Right lobe of liver (tissue), 6 donors: ENCODE measurements at regions not wholly inside any gene's neighbourhood (a gene's known extent, or its start where the extent isn't known, plus 50 kb on each side); places are given as distances from the start of the nearest gene placed in this dataset.

Source experiments
- ATAC-seq, 4 donors: fragments of 200-7000 bp; cut with Tn5 transposase; one replicate each; pipeline ENCODE4 v1.9.1; 2020; ENCODE audit warnings: mild to moderate bottlenecking in 4 of 4, moderate library complexity in 4 of 4
- DNase-seq, 3 donors: peaks; one replicate each; pipeline ENCODE4 v3.0.0-alpha.2; 2020
- H3K27ac ChIP-seq, 3 donors: fragments of 200-600 bp; one replicate each; pipeline ENCODE4 v1.8.0; 2022
- H3K27me3 ChIP-seq, 2 donors: fragments of 200-600 bp; one replicate each; pipeline ENCODE4 v1.8.0; 2022
- H3K36me3 ChIP-seq, 4 donors: fragments of 200-600 bp; sonication (generic) in 1 of 4; one replicate each; pipeline versions ENCODE4 v1.5.1 to v1.8.0; 2017 to 2022; ENCODE audit warnings: control low read depth in 1 of 4
- H3K4me1 ChIP-seq, 4 donors: fragments of 200-600 bp; sonication (generic) in 1 of 4; one replicate each; pipeline versions ENCODE4 v1.5.1 to v1.8.0; 2017 to 2022; ENCODE audit warnings: control low read depth in 1 of 4
- H3K4me3 ChIP-seq, 3 donors: fragments of 200-600 bp; one replicate each; pipeline ENCODE4 v1.8.0; 2022
- H3K9me3 ChIP-seq, 4 donors: fragments of 200-600 bp; sonication (generic) in 1 of 4; one replicate each; pipeline versions ENCODE4 v1.5.1 to v1.8.0; 2017 to 2022; ENCODE audit warnings: control low read depth in 1 of 4
- POLR2A ChIP-seq: fragments of 450-650 bp; IDR thresholded peaks from one replicate; pipeline ENCODE4 v1.6.1; 2017; ENCODE audit warnings: antibody characterized with exemption, mild to moderate bottlenecking
- WGBS: methylation state at CpG from one replicate; pipeline ENCODE4 v1.1.6; 2018; ENCODE audit warnings: low coverage, low lambda C conversion rate; ENCODE audit not compliant: insufficient coverage; ENCODE audit errors: missing lambda C conversion rate; 5-methylcytosine and 5-hydroxymethylcytosine counted together
- intact Hi-C, 2 donors: fragments of 100-400 bp; cut with DNase I; formaldehyde crosslinking; loops; one replicate each; pipeline versions ENCODE4 v1.11.2 to v1.14.1; 2022
- TF ChIP-seq, protein P1 (sequence below), 4 donors: fragments of 200-600 bp in 3 of 4; fragments of 450-650 bp in 1 of 4; IDR thresholded peaks; one replicate each; pipeline versions ENCODE4 v1.5.1 to v1.8.0; 2016 to 2022; ENCODE audit warnings: antibody characterized with exemption in 4 of 4, mild to moderate bottlenecking in 2 of 4
- donor health status: DM: no; HTN: yes; CAD: no.
- donor health status: DM: no; HTN: no; CAD: no.
- donor health status: DM: no; HTN: no; CAD: no.
- donor health status: DM: no; HTN: yes; CAD: no.
- donor health status: DM: no; HTN: yes; CAD: no.

DNA sequence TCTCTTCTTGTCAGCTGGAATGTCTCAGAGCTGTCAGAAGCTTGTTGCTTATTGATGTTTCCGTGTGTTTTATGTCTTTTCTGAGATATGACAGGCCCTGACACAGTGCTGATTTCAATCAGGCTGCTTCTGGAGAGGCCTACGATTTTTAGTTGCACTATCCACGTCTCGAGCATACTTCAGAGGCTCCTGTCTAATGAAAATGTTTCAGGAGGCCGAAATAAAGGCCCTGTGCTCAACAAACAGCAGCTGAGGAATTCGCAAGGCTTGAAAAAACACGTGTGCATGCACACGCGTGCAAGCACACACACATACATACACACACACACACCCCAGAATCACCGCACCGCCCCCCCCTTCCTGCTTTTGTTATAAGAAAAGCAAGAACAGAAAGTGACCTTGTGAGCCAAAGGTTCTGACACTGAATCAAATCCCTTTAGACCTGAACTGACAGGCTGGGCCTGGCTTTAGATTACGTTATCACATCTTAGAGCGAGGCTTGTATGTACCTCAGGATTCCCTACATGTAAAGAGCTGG is 296.6 kb downstream of the NR2F2 start:
- no peak overlapping the region for H3K4me3 ChIP-seq
- ATAC-seq = no peak
- TF ChIP-seq, protein P1, sequence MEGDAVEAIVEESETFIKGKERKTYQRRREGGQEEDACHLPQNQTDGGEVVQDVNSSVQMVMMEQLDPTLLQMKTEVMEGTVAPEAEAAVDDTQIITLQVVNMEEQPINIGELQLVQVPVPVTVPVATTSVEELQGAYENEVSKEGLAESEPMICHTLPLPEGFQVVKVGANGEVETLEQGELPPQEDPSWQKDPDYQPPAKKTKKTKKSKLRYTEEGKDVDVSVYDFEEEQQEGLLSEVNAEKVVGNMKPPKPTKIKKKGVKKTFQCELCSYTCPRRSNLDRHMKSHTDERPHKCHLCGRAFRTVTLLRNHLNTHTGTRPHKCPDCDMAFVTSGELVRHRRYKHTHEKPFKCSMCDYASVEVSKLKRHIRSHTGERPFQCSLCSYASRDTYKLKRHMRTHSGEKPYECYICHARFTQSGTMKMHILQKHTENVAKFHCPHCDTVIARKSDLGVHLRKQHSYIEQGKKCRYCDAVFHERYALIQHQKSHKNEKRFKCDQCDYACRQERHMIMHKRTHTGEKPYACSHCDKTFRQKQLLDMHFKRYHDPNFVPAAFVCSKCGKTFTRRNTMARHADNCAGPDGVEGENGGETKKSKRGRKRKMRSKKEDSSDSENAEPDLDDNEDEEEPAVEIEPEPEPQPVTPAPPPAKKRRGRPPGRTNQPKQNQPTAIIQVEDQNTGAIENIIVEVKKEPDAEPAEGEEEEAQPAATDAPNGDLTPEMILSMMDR (IDR thresholded peaks at IDR 0.05) = no peak
- no peak for TF ChIP-seq POLR2A
- H3K9me3 ChIP-seq = no peaks in the 10 kb centered on the region
- DNase-seq = no peak
- H3K27me3 ChIP-seq = peaks cover 0 to under 1% of the 10 kb centered on the region in 2 donors
- intact Hi-C loops = no loop called here
- H3K4me1 ChIP-seq = no peaks in the 10 kb centered on the region
- H3K27ac ChIP-seq = no peak overlapping the region
- WGBS = 68% methylated on average over 13 of the region's 13 CpGs
- no peaks in the 10 kb centered on the region for H3K36me3 ChIP-seq

DNA sequence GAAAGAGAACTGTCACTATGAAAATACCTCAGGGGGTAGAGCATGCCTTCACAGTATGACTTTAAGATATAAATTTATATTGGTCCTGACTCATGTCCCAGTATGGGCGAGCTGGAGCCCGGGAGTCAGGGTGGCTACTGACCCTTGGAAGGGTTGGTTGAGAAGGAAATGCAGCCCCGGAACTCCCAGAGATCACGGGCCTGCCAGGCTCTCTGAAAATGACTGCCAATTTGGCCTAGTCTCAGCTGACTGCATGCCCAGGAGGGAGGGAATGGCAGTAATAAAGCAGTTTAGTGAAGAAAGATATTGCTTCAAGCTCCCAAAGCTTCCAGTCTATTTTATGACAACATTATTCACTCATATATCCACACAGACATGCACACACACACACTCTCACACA is 299.0 kb downstream of the NR2F2 start:
- Histone ChIP-seq H3K4me3 (no peak overlapping the region), H3K27ac (no peak overlapping the region), H3K4me1 (no peaks in the 10 kb centered on the region), H3K9me3 (no peaks in the 10 kb centered on the region), H3K27me3 (no peaks in the 10 kb centered on the region), H3K36me3 (no peaks in the 10 kb centered on the region)
- TF ChIP-seq, protein P1 (IDR thresholded peaks at IDR 0.05) = no peak
- TF ChIP-seq POLR2A = no peak
- DNase-seq (peak in 1 of 3 donors; percentile 56), ATAC-seq (no peak)
- intact Hi-C loops = no loop called here
- 47% methylated on average over 2 of the region's 4 CpGs for WGBS

DNA sequence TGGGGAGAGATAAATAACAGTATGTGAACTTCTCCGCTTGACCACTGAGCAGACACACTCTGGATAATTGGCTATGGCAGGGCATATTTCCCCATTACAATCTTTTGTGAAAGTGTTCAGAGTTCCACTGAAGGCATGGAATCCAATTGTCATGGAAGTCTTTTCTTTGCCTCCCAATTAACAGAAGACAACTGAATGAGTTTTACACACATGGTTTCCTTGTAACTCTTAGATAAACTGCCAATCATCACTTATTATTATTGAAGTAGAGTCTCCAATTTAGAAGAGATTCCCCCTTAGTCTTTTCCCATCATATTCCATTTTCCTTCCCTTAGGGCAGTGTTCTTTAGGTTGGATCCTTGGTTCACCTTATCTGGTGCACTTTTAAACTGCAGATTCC is 308.3 kb downstream of the NR2F2 start:
- no peak overlapping the region for H3K4me3 ChIP-seq
- DNase-seq = no peak
- H3K27ac ChIP-seq = no peak overlapping the region
- no peaks in the 10 kb centered on the region for H3K4me1 ChIP-seq
- H3K9me3 ChIP-seq = no peaks in the 10 kb centered on the region
- no peaks in the 10 kb centered on the region for H3K27me3 ChIP-seq
- WGBS = 83% methylated on average over 1 of the region's 1 CpG
- no peaks in the 10 kb centered on the region for H3K36me3 ChIP-seq
- intact Hi-C loops = no loop called here
- ATAC-seq = no peak
- no peak for TF ChIP-seq POLR2A
- TF ChIP-seq, protein P1 (IDR thresholded peaks at IDR 0.05) = no peak

DNA sequence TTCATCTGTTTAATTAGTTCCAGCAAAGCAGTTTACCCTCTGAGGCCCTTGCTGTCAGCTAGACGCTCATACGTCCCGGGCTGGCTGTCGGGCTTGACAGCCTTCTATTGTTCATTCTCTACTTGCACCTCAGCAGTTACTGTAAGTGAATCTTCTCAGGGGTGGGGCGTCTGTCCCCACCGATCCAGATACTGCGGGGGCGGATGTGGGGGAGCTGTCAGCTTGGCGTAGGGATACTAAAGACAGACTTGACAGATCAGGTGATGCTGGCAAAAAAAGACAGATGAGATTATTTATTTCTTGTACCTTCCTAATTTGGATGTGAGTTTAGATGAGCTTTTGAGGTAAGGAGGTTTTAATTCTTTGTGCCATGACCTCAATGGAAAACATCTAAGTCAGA is 315.3 kb downstream of the NR2F2 start:
- TF ChIP-seq POLR2A = no peak
- TF ChIP-seq, protein P1 (IDR thresholded peaks at IDR 0.05) = no peak
- intact Hi-C loops = no loop called here
- DNase-seq (no peak), ATAC-seq (no peak)
- no peak overlapping the region for H3K27ac ChIP-seq
- no peaks in the 10 kb centered on the region for H3K36me3 ChIP-seq
- no peak overlapping the region for H3K4me3 ChIP-seq
- whole genome bisulfite sequencing = 73% methylated on average over 8 of the region's 9 CpGs
- no peaks in the 10 kb centered on the region for H3K27me3 ChIP-seq
- H3K4me1 ChIP-seq = no peaks in the 10 kb centered on the region
- H3K9me3 ChIP-seq = no peaks in the 10 kb centered on the region

DNA sequence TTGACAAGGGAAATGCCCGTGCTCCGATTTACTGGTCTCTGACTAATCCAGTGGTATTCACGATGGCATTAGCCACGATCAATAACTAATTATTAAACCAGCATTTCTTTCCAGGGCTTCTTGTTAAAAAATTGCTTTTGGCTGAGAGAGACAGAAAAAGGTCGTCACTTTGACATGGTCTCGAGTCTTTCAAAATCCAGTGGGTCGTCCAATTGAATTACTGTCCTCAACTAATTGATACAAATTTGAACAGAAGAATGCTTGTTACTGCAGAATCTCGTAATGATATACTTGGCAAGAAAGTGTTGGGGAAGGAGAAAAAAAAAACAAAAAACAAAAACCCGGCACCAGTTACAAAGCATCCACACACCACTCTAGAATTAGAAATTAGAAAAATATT is 318.4 kb downstream of the NR2F2 start:
- DNase-seq (no peak), ATAC-seq (no peak)
- intact Hi-C loops = no loop called here
- no peaks in the 10 kb centered on the region for H3K4me1 ChIP-seq
- no peaks in the 10 kb centered on the region for H3K36me3 ChIP-seq
- no peak overlapping the region for H3K27ac ChIP-seq
- TF ChIP-seq POLR2A = no peak
- TF ChIP-seq, protein P1 (IDR thresholded peaks at IDR 0.05) = no peak
- no peaks in the 10 kb centered on the region for H3K27me3 ChIP-seq
- H3K9me3 ChIP-seq = no peaks in the 10 kb centered on the region
- H3K4me3 ChIP-seq = no peak overlapping the region
- WGBS = 50% methylated on average over 9 of the region's 9 CpGs
